AG10803 (cell line): ENCODE measurements at regions not wholly inside any gene's neighbourhood (a gene's known extent, or its start where the extent isn't known, plus 50 kb on each side); places are given as distances from the start of the nearest gene placed in this dataset.

Experiments
- DNase-seq: peaks from one replicate; pipeline ENCODE4 v3.0.0; 2010; ENCODE audit warnings: low read depth
- H3K4me3 ChIP-seq: 2 replicates; pipeline ENCODE4 v1.5.1; 2011; ENCODE audit warnings: mild to moderate bottlenecking, low read length, control low read depth
- TF ChIP-seq, protein P1 (sequence below): conservative IDR thresholded peaks from 2 replicates; pipeline ENCODE4 v1.5.1; 2011; ENCODE audit warnings: mild to moderate bottlenecking, low read length, control low read depth, inconsistent platforms

DNA sequence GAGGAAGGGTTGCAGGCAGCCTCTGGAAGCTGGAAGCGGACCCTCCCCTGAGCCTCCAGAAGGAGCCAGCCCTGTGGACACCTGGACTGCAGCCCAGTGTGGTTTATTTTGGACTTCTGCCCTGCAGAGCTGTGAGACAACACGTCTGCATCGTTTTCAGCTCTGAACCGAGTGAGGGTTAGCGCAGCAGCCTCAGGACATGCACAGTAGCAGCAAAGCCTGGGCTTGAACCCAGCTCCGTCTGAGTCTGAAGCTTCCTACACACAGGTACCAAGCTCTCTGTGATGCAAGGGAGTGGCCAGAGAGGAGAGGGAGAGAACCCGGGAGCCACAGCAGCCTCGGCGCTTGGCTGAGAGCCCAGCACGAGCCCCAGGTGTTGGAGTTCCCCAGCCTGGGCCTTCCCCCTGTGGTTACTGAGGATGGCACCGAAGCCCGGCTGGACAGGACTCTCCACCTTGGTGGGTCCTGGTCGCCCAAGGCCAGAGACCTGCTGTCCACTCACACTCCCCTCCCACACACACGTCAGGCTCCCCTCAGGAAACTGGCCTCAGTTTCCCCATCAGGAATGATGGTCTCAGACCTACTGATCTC lies 128.2 kb downstream of the OLFM1 start:
- no peak overlapping the region for H3K4me3 ChIP-seq
- TF ChIP-seq, protein P1, sequence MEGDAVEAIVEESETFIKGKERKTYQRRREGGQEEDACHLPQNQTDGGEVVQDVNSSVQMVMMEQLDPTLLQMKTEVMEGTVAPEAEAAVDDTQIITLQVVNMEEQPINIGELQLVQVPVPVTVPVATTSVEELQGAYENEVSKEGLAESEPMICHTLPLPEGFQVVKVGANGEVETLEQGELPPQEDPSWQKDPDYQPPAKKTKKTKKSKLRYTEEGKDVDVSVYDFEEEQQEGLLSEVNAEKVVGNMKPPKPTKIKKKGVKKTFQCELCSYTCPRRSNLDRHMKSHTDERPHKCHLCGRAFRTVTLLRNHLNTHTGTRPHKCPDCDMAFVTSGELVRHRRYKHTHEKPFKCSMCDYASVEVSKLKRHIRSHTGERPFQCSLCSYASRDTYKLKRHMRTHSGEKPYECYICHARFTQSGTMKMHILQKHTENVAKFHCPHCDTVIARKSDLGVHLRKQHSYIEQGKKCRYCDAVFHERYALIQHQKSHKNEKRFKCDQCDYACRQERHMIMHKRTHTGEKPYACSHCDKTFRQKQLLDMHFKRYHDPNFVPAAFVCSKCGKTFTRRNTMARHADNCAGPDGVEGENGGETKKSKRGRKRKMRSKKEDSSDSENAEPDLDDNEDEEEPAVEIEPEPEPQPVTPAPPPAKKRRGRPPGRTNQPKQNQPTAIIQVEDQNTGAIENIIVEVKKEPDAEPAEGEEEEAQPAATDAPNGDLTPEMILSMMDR, result no peak
- no peak for DNase-seq

DNA sequence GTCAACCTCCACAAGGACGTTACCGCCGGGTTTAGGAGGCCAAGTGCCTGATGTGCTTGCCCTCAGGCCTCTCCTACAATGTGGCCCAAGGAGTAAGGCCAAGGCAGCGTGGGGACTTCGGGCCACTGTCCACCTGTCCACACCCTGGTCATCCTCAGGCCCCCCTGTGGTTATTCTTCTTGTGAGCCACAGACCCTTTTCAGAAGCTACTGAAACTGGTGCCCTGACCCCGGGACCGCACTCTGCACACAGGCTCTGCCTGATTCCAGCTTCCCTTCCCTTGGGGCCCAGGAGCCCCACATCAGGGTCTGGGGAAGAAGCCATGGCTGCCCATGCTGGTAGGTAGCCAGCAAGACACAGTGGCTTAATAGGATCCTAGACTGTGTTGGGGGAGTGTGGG lies 128.8 kb downstream of the OLFM1 start:
- no peak for DNase-seq
- no peak overlapping the region for H3K4me3 ChIP-seq
- TF ChIP-seq, protein P1, result no peak

DNA sequence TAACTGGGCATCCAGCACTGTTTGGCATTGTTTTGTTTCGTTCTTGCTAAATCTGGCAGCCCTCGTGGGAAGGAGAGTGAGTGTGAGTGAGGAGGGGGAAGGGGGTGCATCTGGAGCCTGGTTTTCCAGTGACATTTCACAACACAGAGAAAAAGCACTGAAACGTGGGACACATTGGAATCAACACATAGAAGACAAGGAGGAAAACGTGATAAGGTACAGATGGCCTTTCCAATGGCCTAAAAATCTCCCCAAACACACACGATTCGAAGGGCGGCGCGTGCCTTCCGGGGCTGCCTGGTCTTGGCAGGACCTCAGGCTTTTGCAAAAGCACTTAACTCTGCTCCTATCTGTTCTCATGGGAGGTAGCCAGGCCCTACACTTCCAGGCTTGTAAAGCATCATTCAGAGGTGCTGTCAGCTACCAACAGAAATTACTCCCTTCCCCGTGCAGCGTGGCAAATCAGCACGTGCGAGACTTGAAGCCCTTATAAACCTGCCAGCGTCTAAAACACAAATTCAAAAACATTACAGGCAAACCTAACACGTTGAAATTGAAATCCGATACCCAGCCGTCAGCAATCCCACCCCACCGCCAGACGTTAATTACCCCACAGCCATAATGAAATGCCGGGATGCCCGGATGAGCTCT lies 129.4 kb downstream of the OLFM1 start:
- TF ChIP-seq, protein P1, result no peak
- DNase-seq, result no peak
- H3K4me3 ChIP-seq, result no peak overlapping the region

DNA sequence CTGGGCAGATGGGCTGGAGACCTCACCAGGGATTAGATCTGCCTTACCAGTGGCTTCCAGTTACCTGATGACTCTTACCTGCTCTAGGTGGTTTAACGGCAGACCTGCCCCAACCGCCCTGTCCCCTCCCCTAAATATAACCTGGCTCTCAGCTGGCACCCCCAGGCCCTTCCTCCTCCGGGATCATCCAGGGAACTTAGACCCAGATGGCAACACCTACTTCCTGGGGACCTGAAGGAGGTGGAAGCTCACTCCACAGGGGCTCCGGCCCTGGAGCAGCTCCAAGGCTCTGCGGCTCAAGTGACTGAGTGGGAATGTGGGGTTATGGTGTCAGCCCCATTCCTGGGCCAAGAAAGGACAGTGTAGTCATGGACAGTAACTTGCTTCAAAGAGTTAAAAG lies 130.4 kb downstream of the OLFM1 start:
- no peak for DNase-seq
- no peak overlapping the region for H3K4me3 ChIP-seq
- TF ChIP-seq, protein P1, result no peak

DNA sequence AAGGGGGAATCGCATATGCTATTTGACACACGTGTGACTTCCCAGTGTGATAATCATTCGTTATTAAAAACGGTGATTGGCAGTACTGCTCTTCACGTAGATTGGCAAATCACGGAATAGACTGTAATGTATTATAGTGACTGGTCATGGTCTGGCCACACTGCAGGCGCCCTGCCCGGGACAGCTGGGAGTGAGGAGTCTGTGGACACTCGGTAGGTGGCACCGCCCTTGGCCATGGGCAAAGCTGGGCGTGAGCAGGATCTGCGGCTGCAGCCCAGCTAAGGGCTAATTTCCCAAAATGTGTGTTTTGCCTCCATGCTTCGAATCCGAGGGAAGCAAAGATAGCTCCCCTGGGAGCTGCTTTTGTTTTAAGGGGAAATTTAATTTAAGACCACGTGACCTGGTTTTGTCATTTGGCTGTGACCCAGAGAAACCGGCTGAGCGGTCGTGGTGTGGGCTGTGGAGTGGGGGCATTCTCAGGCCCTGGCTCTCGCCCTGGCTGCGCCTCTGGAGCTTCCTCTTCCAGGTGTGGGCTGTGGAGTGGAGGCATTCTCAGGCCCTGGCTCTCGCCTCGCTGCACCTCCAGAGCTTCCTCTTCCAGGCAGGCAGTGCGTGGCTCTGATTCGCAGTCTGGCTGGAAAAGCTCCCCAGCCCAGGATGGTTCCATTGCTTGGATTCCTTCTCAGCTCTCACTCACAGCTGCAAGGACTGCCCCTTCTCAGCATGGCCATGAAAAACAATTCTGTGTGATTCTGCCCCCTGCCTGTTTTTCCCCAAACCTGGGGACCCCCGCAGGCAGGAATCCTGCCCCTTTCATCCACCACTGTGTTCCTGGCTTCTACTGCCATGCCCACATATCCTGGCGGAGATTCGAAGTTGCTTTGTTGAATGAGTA lies 131.1 kb downstream of the OLFM1 start:
- DNase-seq, result no peak
- H3K4me3 ChIP-seq, result no peak overlapping the region
- TF ChIP-seq, protein P1, result no peak

DNA sequence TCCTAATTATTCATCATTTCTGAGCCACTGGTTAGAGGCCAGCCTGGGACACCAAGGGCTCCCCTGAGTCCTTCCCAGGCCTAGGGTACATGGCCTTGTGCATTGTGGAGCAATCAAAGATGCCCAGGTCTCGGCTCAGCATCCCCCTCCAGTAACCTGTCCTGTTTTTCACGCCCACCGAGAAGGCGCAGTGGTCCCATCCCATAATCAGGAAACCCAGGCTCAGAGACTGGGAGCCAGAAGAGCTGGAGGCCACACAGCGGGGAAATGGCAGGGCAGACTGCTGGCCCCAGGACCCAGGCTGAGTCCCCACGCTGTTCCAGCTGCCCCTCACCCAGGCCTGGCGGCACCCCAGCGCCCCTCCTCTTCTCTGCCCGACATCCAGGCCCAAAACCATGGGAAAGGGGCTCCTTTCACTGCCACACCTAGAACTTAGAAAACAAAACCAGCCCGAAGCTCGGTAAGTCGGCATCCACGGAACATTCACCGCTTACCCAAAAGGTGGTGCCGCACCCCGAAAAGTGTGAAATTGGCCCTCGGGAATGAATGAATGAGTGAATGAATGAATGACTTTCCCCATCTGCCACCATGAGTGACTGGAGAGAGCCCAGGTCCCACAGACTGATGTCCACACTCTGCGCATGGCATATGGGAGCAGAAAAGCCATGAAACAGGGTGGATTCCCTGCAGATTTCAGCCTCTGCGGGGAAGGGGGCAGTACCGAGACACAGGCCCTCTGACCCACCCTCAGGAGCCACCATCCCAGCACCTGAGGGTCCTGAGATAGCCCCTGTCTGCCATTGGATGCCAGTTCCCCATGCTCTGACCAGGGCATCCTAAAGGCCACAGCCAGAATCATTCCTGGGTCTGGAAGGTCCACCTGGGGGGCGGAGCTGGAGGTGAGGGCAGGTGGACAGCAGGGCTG lies 132.5 kb downstream of the OLFM1 start:
- DNase-seq, result no peak
- H3K4me3 ChIP-seq, result no peak overlapping the region
- TF ChIP-seq, protein P1, result no peak
